ENCODE measurements at regions not wholly inside any gene's neighbourhood (a gene's known extent, or its start where the extent isn't known, plus 50 kb on each side); places are given as distances from the start of the nearest gene placed in this dataset.
"Not testable (repeated sequence)": the region's sequence is repeated elsewhere in the genome, so short reads cannot be mapped to it uniquely, and the experiment has no call there.

DNA sequence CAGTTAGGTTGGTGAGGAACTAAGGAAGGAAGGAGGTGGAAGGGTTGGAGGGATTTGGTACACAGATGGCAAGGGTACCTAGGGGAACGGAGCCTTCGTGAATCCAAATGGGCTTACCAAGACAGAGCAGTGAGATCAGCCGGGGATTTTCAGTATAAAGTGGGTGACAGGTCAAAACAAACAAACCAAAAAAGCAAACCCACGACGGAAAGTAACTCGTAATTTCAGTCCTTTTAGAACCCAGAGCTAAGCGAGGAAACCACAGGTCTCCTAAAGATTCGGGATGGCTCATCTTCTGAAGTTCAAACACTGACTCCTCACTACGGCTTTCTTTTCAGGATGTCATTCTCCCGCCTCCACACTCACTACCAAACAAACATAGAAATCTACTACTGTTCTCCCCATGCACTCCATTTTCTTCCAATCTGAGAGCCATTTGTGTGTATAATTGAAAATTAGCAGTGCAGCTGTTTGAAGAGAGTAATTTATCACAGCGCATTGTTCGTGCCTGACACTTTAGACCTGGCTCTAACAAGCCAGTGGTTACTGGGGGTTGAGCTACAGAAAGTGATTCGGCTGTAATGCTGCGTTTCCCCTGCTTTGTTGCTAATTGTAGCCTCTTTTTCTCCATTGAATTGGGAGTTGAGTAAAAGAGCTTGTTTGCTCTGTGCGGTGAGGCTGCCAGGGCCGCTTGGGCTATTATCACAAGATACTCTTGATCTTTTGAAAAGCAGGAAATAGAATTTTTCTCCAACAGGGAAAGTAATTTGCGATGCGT is 64.7 kb upstream of the CCDC39 start:
- DNase-seq (ENCODE audit: low read depth) = no peak
- in situ Hi-C loops (cut with HindIII; ENCODE audit: low pct_unique_long_range_greater_than_20kb, low sequenced_read_pairs) = no loop called here

- in situ Hi-C loops (cut with HindIII; ENCODE audit: low pct_unique_long_range_greater_than_20kb, low sequenced_read_pairs) = no loop called here
- no peak for DNase-seq (ENCODE audit: low read depth)
These were observed 68.6 kb upstream of the CCDC39 start for GRCh38 chr3:180747805-180748361.

DNA sequence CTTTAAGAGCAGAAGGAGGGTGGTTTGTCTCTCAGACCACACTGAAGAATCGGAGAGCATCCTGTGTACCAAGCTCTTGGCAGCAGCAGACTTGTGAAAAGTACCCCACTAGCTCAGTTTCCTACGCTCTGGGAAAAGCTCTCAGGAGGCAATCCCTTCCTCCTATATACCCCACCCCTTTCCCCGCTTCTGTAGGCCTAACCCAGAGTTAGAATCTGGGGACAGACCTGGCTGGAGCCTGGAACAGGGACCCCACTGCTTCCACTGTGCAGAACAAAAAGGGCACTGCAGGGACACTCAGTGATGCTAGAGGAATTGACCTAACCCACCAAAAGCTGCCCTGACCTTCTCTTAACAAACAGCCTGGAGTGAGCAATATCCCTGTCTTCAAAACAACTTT is 70.0 kb upstream of the CCDC39 start:
- no peak for DNase-seq (ENCODE audit: low read depth)
- in situ Hi-C loops (cut with HindIII; ENCODE audit: low pct_unique_long_range_greater_than_20kb, low sequenced_read_pairs) = no loop called here

GRCh38 chr3:180749796-180750195 is 70.5 kb upstream of the CCDC39 start:
- in situ Hi-C loops (cut with HindIII; ENCODE audit: low pct_unique_long_range_greater_than_20kb, low sequenced_read_pairs) = no loop called here
- DNase-seq (ENCODE audit: low read depth) = no peak

DNA sequence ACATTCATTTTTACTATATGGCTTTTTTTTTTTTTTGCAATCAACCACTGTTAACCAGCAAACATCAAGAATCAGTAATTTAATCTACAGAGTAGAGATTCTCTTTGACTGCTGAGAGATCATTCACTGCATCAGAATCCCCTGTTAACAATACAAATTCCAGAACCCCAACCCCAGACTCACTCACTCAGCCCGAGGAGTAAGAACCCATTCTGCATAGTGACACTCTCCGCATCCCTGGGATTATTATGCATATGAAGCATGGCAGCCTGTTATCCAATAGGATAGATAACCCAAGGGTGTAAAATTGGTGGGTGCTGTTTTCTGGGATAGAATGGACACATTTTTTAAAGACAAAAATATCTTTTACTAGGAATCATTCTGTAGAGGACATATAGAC is 76.3 kb upstream of the CCDC39 start:
- DNase-seq (ENCODE audit: low read depth) = no peak
- in situ Hi-C loops (cut with HindIII; ENCODE audit: low pct_unique_long_range_greater_than_20kb, low sequenced_read_pairs) = no loop called here

DNA sequence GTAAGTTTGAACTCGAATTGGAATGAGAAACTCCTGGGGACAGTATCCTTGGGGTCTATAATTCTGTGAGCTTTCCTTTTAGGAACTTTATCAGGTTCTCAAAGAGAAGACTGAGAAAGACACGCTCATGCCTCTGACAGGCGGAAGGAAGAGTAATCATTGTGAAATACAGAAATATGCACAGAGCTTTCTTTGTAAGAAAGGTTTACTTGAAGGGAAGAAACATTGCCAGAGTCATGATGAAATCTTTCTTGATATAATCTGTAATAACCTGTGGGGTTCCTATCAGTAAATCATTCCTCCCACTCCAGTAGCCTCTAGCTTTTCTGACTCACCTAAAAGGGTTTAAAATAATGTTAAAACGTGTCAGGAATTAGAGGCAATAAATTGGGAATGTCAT is 83.6 kb upstream of the CCDC39 start:
- in situ Hi-C loops (cut with HindIII; ENCODE audit: low pct_unique_long_range_greater_than_20kb, low sequenced_read_pairs) = no loop called here

DNA sequence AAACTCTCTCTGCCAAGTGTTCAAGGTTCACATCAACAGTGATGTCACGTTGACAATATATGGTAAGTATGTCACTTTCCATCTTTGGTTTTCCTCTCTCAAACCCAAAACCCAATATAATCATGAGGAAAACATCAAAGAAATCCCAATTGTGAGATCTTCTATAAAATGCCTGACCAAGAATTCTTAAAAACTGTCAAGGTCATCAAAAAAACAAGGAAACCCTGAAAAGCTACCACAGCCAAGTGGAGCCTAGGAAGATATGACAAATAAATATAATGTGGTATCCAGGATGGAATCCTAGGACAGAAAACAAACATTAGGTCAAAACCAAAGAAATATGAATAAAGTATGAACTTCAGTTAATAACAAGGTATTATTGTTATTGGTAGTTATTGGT is 85.2 kb upstream of the CCDC39 start:
- no peak for DNase-seq (ENCODE audit: low read depth)
- in situ Hi-C loops (cut with HindIII; ENCODE audit: low pct_unique_long_range_greater_than_20kb, low sequenced_read_pairs) = no loop called here

More for the DNA sequence above, 83.6 kb upstream of the CCDC39 start:
- DNase-seq (ENCODE audit: low read depth) = no peak

GRCh38 chr3:180770639-180771038 is 91.3 kb upstream of the CCDC39 start:
- no peak for DNase-seq (ENCODE audit: low read depth)
- in situ Hi-C loops (cut with HindIII; ENCODE audit: low pct_unique_long_range_greater_than_20kb, low sequenced_read_pairs) = no loop called here

GRCh38 chr3:180776433-180776832 is 97.1 kb upstream of the CCDC39 start:
- in situ Hi-C loops (cut with HindIII; ENCODE audit: low pct_unique_long_range_greater_than_20kb, low sequenced_read_pairs) = no loop called here
- no peak for DNase-seq (ENCODE audit: low read depth)

DNA sequence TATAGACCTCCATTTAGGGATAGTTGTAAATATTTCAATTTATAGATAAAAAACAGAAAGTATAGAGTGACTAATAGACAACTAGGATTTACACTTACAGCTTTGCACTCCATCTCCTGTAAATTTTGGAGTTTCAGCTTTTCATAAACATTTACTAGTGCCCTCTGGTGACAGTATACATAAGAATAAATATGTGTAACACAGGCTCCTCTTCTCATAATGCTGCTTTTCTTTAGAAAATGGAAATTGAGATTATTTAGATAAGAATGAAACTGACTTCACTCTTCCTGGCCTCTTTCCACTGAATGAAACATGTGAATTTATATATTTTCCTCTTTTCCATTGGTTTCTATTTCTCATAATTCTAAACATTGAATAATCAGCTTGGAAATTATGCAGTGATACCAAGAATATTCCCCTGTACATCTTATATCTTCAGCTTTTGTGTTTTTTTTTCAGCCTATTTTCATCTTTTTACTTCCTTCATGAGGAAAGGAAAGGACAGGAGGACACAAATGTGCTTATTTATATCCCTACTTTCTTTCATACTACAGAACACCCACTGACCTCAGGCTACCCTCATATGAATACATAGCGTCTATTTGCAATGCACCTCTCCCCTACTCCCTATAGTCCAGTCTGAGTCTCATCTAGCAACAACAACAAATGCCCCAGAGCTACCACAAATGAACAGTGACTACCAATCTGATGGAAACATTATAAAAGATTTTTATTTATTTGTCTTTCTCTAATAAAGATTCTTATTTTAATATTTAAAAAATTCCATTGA is 103.1 kb upstream of the CCDC39 start:
- in situ Hi-C loops (cut with HindIII; ENCODE audit: low pct_unique_long_range_greater_than_20kb, low sequenced_read_pairs) = no loop called here
- DNase-seq (ENCODE audit: low read depth) = no peak

DNA sequence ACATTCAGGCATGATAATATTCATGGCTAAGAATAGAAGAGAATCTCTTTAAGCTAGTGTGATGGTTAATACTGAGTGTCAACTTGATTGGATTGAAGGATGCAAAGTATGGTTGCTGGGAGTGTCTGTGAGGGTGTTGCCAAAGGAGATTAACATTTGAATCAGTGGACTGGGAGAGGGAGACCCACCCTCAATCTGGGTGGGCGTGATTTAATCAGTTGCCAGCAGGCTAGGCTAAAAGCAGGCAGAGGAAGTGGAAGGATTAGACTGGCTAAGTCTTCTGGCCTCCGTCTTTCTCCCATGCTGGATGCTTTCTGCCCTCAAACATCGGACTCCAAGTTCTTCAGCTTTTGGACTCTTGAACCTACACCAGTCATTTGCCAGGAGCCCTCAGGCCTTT is 106.9 kb upstream of the CCDC39 start:
- DNase-seq (ENCODE audit: low read depth); in situ Hi-C loops (cut with HindIII; ENCODE audit: low pct_unique_long_range_greater_than_20kb, low sequenced_read_pairs): not testable (repeated sequence)

GRCh38 chr3:180789774-180790173 is 110.5 kb upstream of the CCDC39 start:
- in situ Hi-C loops (cut with HindIII; ENCODE audit: low pct_unique_long_range_greater_than_20kb, low sequenced_read_pairs) = no loop called here
- no peak for DNase-seq (ENCODE audit: low read depth)

DNA sequence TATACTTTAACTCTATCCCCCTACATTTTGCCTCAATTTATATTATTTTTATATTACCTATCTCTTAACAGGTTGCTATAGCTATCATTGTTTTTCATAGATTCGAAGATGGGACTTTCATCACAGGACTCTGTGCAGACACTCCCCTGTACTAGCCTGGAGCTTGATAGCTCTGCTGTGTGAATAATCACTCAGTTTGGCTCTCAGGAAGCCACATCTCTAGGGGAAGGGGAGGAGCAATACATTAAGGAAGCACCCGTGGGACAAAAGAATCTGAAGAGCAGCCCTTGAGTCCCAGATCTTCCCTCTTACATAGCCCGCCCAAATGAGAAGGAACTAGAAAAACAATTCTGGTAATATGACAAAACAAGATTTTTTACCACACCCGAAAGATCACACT is 114.3 kb upstream of the FXR1 start:
- DNase-seq (ENCODE audit: low read depth) = no peak
- in situ Hi-C loops (cut with HindIII; ENCODE audit: low pct_unique_long_range_greater_than_20kb, low sequenced_read_pairs) = no loop called here

GRCh38 chr3:180802837-180803236 is 109.6 kb upstream of the FXR1 start:
- in situ Hi-C loops (cut with HindIII; ENCODE audit: low pct_unique_long_range_greater_than_20kb, low sequenced_read_pairs) = no loop called here
- DNase-seq (ENCODE audit: low read depth) = no peak

DNA sequence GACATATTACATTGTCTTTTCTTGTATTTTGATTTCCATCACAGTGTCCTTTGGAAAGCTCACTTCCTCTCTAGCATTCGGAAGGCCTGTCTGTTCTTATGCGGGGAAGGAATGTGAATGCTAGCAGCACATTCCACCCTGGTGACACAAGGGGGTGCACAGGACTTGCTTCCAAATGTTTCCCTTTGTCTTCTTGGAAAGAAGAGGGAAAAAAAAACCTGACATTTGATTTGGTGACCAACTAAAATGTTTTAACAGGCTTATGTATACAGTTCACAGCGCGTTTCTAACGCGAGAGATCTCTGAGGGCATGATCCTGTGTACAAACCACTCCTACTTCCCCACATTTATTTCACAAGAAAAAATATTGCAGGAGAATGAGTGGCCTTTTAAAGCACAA is 107.6 kb upstream of the FXR1 start:
- in situ Hi-C loops (cut with HindIII; ENCODE audit: low pct_unique_long_range_greater_than_20kb, low sequenced_read_pairs) = no loop called here
- no peak for DNase-seq (ENCODE audit: low read depth)

DNA sequence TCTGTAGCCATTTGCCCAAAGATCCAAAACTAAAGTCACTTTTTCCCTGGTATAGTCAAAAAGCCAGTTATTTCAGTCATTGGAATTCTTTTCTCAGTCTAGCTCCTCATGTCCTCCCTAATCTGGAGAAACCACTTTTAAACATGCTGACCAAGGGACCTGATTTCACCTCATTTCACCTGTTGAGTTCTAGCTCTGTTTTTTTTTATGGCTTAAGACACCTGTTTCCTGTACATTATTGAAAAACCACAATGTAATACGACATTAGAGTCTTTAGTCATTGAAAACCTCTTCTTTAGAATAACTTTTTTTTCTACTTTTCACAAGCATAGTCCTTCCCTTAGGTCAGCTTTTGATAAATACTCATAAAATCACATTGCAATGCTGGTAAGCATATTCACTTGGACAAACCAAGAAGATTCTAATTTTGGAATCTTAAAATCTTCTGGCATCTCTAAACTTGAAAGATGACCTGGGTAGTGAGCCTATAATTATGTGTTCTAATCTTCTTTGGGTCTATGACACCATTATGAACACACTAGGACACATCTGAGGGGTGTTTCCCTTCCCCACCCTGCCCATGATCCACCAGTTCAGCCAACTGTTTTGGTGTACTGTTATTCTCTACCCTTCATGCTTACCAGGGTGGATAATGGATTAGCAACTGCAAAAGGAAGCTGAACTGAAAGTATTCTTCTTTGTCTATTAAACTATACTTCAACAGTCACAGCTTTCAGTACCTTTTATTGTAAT is 103.5 kb upstream of the FXR1 start:
- no peak for DNase-seq (ENCODE audit: low read depth)
- in situ Hi-C loops (cut with HindIII; ENCODE audit: low pct_unique_long_range_greater_than_20kb, low sequenced_read_pairs) = no loop called here

DNA sequence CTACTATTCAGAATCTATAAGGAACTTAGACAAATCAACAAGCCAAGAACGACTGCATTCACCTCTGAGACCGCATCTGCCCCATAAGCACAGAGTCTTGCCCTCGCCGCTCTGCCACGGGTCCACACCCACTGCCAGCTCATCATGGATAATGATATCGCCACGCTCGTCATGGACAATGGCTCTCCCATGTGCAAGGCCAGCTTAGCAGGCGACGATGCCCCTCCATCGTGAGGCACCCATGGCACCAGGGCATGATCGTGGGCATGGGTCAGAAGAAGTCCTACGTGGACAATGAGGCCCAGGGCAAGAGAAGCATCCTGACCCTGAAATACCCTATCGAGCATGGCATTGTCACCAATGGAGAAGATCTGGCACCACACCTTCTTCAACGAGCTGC is 92.1 kb upstream of the FXR1 start:
- DNase-seq (ENCODE audit: low read depth) = no peak
- in situ Hi-C loops (cut with HindIII; ENCODE audit: low pct_unique_long_range_greater_than_20kb, low sequenced_read_pairs) = no loop called here

DNA sequence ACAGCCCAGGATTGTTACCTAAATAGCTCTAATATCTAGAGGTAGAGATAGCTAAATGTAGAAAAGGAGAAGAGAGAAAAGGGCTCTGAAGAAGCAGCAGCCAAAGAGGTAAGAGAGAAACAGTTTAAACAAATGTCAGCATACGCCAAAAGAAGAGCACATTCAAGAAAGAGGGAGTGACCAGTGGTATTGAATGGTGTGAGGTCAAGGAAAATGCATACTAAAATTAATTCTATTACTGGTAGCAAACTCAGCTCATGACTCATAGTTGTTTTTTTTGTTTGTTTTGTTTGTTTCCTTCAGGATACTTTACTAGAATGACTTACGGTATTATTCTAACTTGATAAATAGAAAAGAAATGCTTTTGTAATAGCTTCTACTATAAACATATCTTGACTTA is 86.5 kb upstream of the FXR1 start:
- in situ Hi-C loops (cut with HindIII; ENCODE audit: low pct_unique_long_range_greater_than_20kb, low sequenced_read_pairs) = no loop called here
- no peak for DNase-seq (ENCODE audit: low read depth)

DNA sequence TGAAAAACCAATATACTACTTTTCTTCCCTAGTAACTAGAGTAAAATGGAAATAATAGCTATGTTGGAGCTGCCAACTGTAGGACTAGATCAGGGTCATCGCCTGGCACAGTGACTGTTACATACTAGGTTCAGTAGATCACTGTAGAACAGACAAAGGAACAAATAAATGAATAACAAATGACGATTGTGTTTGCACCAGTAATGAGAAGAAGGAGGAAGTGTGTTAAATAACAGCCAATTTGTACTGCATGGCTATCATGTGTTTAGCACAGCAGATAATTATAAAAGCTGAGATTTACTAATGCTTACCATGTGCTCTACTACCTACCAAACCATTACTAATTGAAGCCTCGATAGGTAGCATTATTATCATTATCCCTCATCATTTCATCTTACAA is 85.3 kb upstream of the FXR1 start:
- in situ Hi-C loops (cut with HindIII; ENCODE audit: low pct_unique_long_range_greater_than_20kb, low sequenced_read_pairs) = no loop called here
- DNase-seq (ENCODE audit: low read depth) = no peak

All from Caki2 (cell line).